ENCODE measurements at regions not wholly inside any gene's neighbourhood (a gene's known extent, or its start where the extent isn't known, plus 50 kb on each side); places are given as distances from the start of the nearest gene placed in this dataset.

GRCh38 chr12:116455540-116456329 lies 103.4 kb upstream of the MAP1LC3B2 start:
- Histone ChIP-seq H3K9me3 (ENCODE audit: control insufficient read depth, low read depth, low read length) (no peaks in the 10 kb centered on the region), H3K4me1 (ENCODE audit: insufficient read depth, low read length) (no peaks in the 10 kb centered on the region; the same call in 1 of the 2 replicates), H3K27ac (ENCODE audit: insufficient read length, low read depth, low read length) (no peak overlapping the region), H3K27me3 (ENCODE audit: insufficient read depth, low read length) (no peaks in the 10 kb centered on the region), H3K79me1 (ENCODE audit: insufficient read depth, low read depth, low read length, poor library complexity, severe bottlenecking) (no peaks in the 10 kb centered on the region), H2AFZ (ENCODE audit: low read length) (no peak overlapping the region), H2BK5ac (ENCODE audit: insufficient read length, low read length) (no peak overlapping the region), H2AK5ac (ENCODE audit: insufficient read length, low read length) (no peak overlapping the region), H3K79me2 (ENCODE audit: insufficient read depth, low read length) (no peaks in the 10 kb centered on the region), H3T11ph (ENCODE audit: low read length) (peak overlapping the region; percentile 21), H4K8ac (replicated peaks; ENCODE audit: insufficient read length, low read depth, low read length) (no peak overlapping the region), H3K4ac (ENCODE audit: low read depth, low read length) (no peak overlapping the region), H4K91ac (ENCODE audit: insufficient read length, low read depth, low read length) (no peak overlapping the region), H4K5ac (ENCODE audit: insufficient read length, low read depth, low read length) (no peak overlapping the region), H4K20me1 (ENCODE audit: control insufficient read depth, insufficient read depth, insufficient read length) (no peaks in the 10 kb centered on the region), H3K4me2 (ENCODE audit: insufficient read depth, insufficient read length, low read length) (no peak overlapping the region), H3K14ac (ENCODE audit: insufficient read depth, low read length) (peak overlapping the region; percentile 4; the same call in 1 of the 2 replicates), H3K23me2 (ENCODE audit: insufficient read length, low read depth, low read length, poor library complexity, severe bottlenecking) (no peaks in the 10 kb centered on the region), H2BK15ac (ENCODE audit: low read depth, low read length) (no peak overlapping the region), H3K56ac (ENCODE audit: insufficient read length, low read depth, low read length) (peak overlapping the region; percentile 51), H3K9ac (ENCODE audit: extremely low read depth, insufficient read length, low read length) (no peak overlapping the region), H2BK12ac (ENCODE audit: insufficient read length, low read depth, low read length) (no peak overlapping the region), H2BK120ac (ENCODE audit: low read depth, low read length, poor library complexity, severe bottlenecking) (no peak overlapping the region), H3K18ac (ENCODE audit: insufficient read length, low read depth, low read length) (peak overlapping the region; percentile 56), H3K23ac (ENCODE audit: insufficient read length, low read depth, low read length) (no peak overlapping the region), H2BK20ac (ENCODE audit: low read depth, low read length, poor library complexity, severe bottlenecking) (no peak overlapping the region)
- H3K4me1 Mint-ChIP-seq = peaks cover 20 to 39% of the 10 kb centered on the region in 2 experiments
- H3K4me3 Mint-ChIP-seq = no peak overlapping the region
- WGBS (ENCODE audit: extremely low coverage, insufficient read length, low lambda C conversion rate) = no CpG with 5 or more reads among the region's 17 CpGs
- no peak for DNase-seq
- H3K9me3 Mint-ChIP-seq = no peaks in the 10 kb centered on the region
- H3K27me3 Mint-ChIP-seq (ENCODE audit: low read depth) = no peaks in the 10 kb centered on the region; the same call in 1 of the 2 replicates
- no peak for TF ChIP-seq CTCF (conservative IDR thresholded peaks at IDR 0.05)
- no peaks in the 10 kb centered on the region for H3K36me3 Mint-ChIP-seq (ENCODE audit: insufficient read depth in 1 of 3, low read depth in 3 of 3)
- peak overlapping the region in 1 of 3 experiments; percentile 4; a peak in 1 of 7 replicates for H3K27ac Mint-ChIP-seq
